HCT116 (cell line): ENCODE measurements at regions not wholly inside any gene's neighbourhood (a gene's known extent, or its start where the extent isn't known, plus 50 kb on each side); places are given as distances from the start of the nearest gene placed in this dataset.

Experiments
- ATAC-seq: fragments of 200-7000 bp; cut with Tn5 transposase; 2 replicates; pipeline ENCODE4 v1.9.1; 2020; ENCODE audit warnings: mild to moderate bottlenecking, moderate library complexity
- BruUV-seq: library from RNA; stranded (reverse); fragments of 400-500 nt; replicated peaks from 2 replicates; lab custom pipeline; 2021; lab: Mats Ljungman, UMichigan
- CTCF ChIA-PET: fragments of 300-600 bp; sonication (Branson Sonifier 250); formaldehyde crosslinking; loops from one replicate; lab custom pipeline; 2021; ENCODE audit warnings: antibody characterized with exemption; lab: Charles Lee
- POLR2A ChIA-PET: fragments of 300-600, 350-600 bp; sonication (Branson Sonifier 250); formaldehyde crosslinking; loops from one replicate; lab custom pipeline; 2021; ENCODE audit warnings: antibody characterized with exemption; lab: Charles Lee
- RAD21 ChIA-PET, 2 experiments: fragments of 300-600 bp; sonication (Branson Sonifier 250); formaldehyde crosslinking; loops; one replicate each; lab custom pipeline; 2023; ENCODE audit warnings: low total read pairs in 2 of 2; ENCODE audit not compliant: uncharacterized antibody in 2 of 2, unreplicated experiment in 2 of 2, low non-redundant PET in 1 of 2; lab: Charles Lee
- DNase-seq: peaks from one replicate; pipeline ENCODE4 v3.0.0-alpha.2; 2010; ENCODE audit warnings: low read depth, low spot score
- H2AFZ ChIP-seq: fragments of 200-600 bp; shearing (Covaris generic), sonication (generic); 2 replicates; pipeline ENCODE4 v1.6.1; 2017; ENCODE audit warnings: low read depth, mixed run types, mixed read lengths, antibody characterized with exemption, low read length; ENCODE audit not compliant: poor library complexity, severe bottlenecking
- H3K27ac ChIP-seq: 2 replicates; pipeline ENCODE4 v1.5.1; 2012; ENCODE audit warnings: low read depth, low read length
- H3K27me3 ChIP-seq: fragments of 200-600 bp; sonication (generic); 2 replicates; pipeline ENCODE4 v1.6.1; 2016; ENCODE audit warnings: mixed run types, low read length, mixed read lengths; ENCODE audit not compliant: insufficient read depth
- H3K36me3 ChIP-seq, 2 experiments: fragments of 200-500 bp in 1 of 2; fragments of 200-600 bp in 1 of 2; sonication (Bioruptor generic) in 1 of 2; sonication (generic) in 1 of 2; 2 replicates each; pipeline versions ENCODE4 v1.5.1 to v1.6.1; 2014 to 2016; ENCODE audit warnings: low read length in 2 of 2, inconsistent platforms in 1 of 2, mixed read lengths in 1 of 2, mixed run types in 1 of 2; ENCODE audit not compliant: insufficient read depth in 2 of 2, control insufficient read depth in 1 of 2
- H3K4me1 ChIP-seq, 2 experiments: fragments of 200-600 bp in 1 of 2; sonication (generic) in 1 of 2; 2 replicates each; pipeline versions ENCODE4 v1.5.1 to v1.6.1; 2012 to 2017; ENCODE audit warnings: low read length in 2 of 2, inconsistent platforms in 1 of 2, mild to moderate bottlenecking in 1 of 2, mixed read lengths in 1 of 2, mixed run types in 1 of 2, moderate library complexity in 1 of 2; ENCODE audit not compliant: insufficient read depth in 2 of 2, control insufficient read depth in 1 of 2
- H3K4me2 ChIP-seq: fragments of 200-600 bp; sonication (generic); 2 replicates; pipeline ENCODE4 v1.6.1; 2017; ENCODE audit warnings: mixed run types, low read length, mixed read lengths
- H3K4me3 ChIP-seq, 2 experiments: fragments of 200-600 bp in 1 of 2; sonication (generic) in 1 of 2; replicated peaks in 1 of 2; 2 replicates each; pipeline ENCODE4 v1.5.1; 2011 to 2016; ENCODE audit warnings: low read length in 2 of 2, control low read depth in 1 of 2, low read depth in 1 of 2, mild to moderate bottlenecking in 1 of 2, mixed read lengths in 1 of 2, mixed run types in 1 of 2
- H3K79me2 ChIP-seq: fragments of 200-600 bp; sonication (generic); 2 replicates; pipeline ENCODE4 v1.6.1; 2017; ENCODE audit warnings: mild to moderate bottlenecking, mixed run types, low read length, moderate library complexity, mixed read lengths; ENCODE audit not compliant: insufficient read depth
- H3K9ac ChIP-seq: fragments of 200-600 bp; sonication (generic); 2 replicates; pipeline ENCODE4 v1.6.1; 2016; ENCODE audit warnings: low read length, mixed read lengths
- H3K9me2 ChIP-seq: fragments of 200-600 bp; sonication (generic), shearing (Covaris generic); 2 replicates; pipeline ENCODE4 v1.6.1; 2017; ENCODE audit warnings: mixed run types, mild to moderate bottlenecking, moderate library complexity; ENCODE audit not compliant: insufficient read depth
- H3K9me3 ChIP-seq, 2 experiments: fragments of 200-500 bp in 1 of 2; fragments of 200-600 bp in 1 of 2; sonication (Bioruptor generic) in 1 of 2; sonication (generic) in 1 of 2; 2 replicates each; pipeline ENCODE4 v1.6.1; 2014 to 2017; ENCODE audit warnings: low read length in 2 of 2, mixed read lengths in 2 of 2, inconsistent platforms in 1 of 2, low read depth in 1 of 2, mild to moderate bottlenecking in 1 of 2, mixed run types in 1 of 2, moderate library complexity in 1 of 2; ENCODE audit not compliant: control insufficient read depth in 1 of 2, insufficient read depth in 1 of 2
- H4K20me1 ChIP-seq: fragments of 200-600 bp; sonication (generic), shearing (Covaris generic); 2 replicates; pipeline ENCODE4 v1.6.1; 2017; ENCODE audit warnings: mixed run types, mild to moderate bottlenecking, moderate library complexity; ENCODE audit not compliant: insufficient read depth
- CBX3 ChIP-seq: IDR thresholded peaks from 2 replicates; pipeline ENCODE4 v1.6.1; 2012; ENCODE audit warnings: low read depth
- CEBPB ChIP-seq: IDR thresholded peaks from 2 replicates; pipeline ENCODE4 v1.6.1; 2012; ENCODE audit warnings: low read depth
- ELF1 ChIP-seq: IDR thresholded peaks from 2 replicates; pipeline ENCODE4 v1.6.1; 2012; ENCODE audit warnings: low read depth, borderline replicate concordance
- MAX ChIP-seq: IDR thresholded peaks from 2 replicates; pipeline ENCODE4 v1.6.1; 2012
- RAD21 ChIP-seq: IDR thresholded peaks from 2 replicates; pipeline ENCODE4 v1.6.1; 2012; ENCODE audit warnings: low read depth, mild to moderate bottlenecking
- REST ChIP-seq: IDR thresholded peaks from 2 replicates; pipeline ENCODE4 v1.6.1; 2012; ENCODE audit warnings: low read depth
- SIN3A ChIP-seq: IDR thresholded peaks from 2 replicates; pipeline ENCODE4 v1.6.1; 2012; ENCODE audit warnings: low read depth
- SP1 ChIP-seq: IDR thresholded peaks from 2 replicates; pipeline ENCODE4 v1.6.1; 2012; ENCODE audit warnings: low read depth
- SRF ChIP-seq: IDR thresholded peaks from 2 replicates; pipeline ENCODE4 v1.6.1; 2012; ENCODE audit warnings: low read depth
- TCF7L2 ChIP-seq: IDR thresholded peaks from 2 replicates; pipeline ENCODE4 v1.7.0; 2011; ENCODE audit warnings: borderline replicate concordance, inconsistent platforms; ENCODE audit not compliant: insufficient read depth, insufficient read length; ENCODE audit errors: extremely low read depth
- YY1 ChIP-seq: IDR thresholded peaks from 2 replicates; pipeline ENCODE4 v1.6.1; 2011; ENCODE audit warnings: low read length, low read depth, moderate library complexity, mild to moderate bottlenecking; ENCODE audit not compliant: insufficient replicate concordance; ENCODE audit errors: extremely low read depth
- intact Hi-C: fragments of 100-400 bp; cut with micrococcal nuclease; formaldehyde crosslinking; loops from 2 replicates; pipeline ENCODE4 v1.10.0; 2022

- TF ChIP-seq MAX: no peak
- TF ChIP-seq YY1: no peak
- no peak for TF ChIP-seq RAD21
- no peak for TF ChIP-seq SP1
- no peak for TF ChIP-seq TCF7L2
- no peak for TF ChIP-seq REST
- TF ChIP-seq, all 23 proteins: peak for 0
Measured at GRCh38 chr11:90930252-90930651, 707.4 kb upstream of the CHORDC1 start (continued).

- DNase-seq: no peak
- Histone ChIP-seq H3K9me2 (no peaks in the 10 kb centered on the region), H2AFZ (no peak overlapping the region), H3K4me3 (no peak overlapping the region), H3K4me1 (no peaks in the 10 kb centered on the region), H4K20me1 (no peaks in the 10 kb centered on the region), H3K36me3 (no peaks in the 10 kb centered on the region), H3K27me3 (no peaks in the 10 kb centered on the region), H3K4me2 (no peak overlapping the region), H3K79me2 (no peaks in the 10 kb centered on the region), H3K9ac (no peak overlapping the region), H3K27ac (no peak overlapping the region), H3K9me3 (peaks cover 10 to 14% of the 10 kb centered on the region in 2 experiments; a peak in 2 of 4 replicates)
- ChIA-PET CTCF (no interaction called here), POLR2A (no interaction called here), RAD21 (no interaction called here)
- intact Hi-C loops: no loop called here
- no peak for ATAC-seq
- TF ChIP-seq ELF1 (no peak), CBX3 (no peak), YY1 (no peak), SRF (no peak), RAD21 (no peak), CEBPB (no peak), SIN3A (no peak)
- no TSS peak for BruUV-seq
Measured at GRCh38 chr11:90919332-90919731, 696.5 kb upstream of the CHORDC1 start.
